ENCODE measurements at regions not wholly inside any gene's neighbourhood (a gene's known extent, or its start where the extent isn't known, plus 50 kb on each side); places are given as distances from the start of the nearest gene placed in this dataset.

GRCh38 chr4:138561906-138562305 is 319.8 kb upstream of the SLC7A11 start:
- no peak for DNase-seq (ENCODE audit: low spot score)

GRCh38 chr4:138561276-138561880 is 319.2 kb upstream of the SLC7A11 start:
- no peak for DNase-seq (ENCODE audit: low spot score)

DNA sequence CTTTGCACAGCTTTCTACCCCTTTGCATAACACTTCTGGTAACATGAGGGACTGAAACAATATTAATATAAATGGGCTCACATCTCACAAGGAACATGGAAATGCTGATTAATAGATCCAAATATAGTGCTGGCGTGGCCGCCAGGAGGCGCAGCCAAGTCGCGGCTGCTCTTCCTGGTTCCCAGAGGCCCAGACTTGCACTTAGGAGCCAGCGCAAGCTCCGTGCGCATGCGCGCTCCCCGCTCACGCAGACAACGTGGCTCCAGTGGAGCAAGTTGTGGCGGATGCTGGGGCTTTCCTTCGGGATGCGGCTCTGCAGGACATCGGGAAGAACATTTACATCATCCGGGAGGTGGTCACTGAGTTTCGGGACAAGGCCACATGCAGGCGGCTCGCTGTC is 318.3 kb upstream of the SLC7A11 start:
- no peak for DNase-seq (ENCODE audit: low spot score)

DNA sequence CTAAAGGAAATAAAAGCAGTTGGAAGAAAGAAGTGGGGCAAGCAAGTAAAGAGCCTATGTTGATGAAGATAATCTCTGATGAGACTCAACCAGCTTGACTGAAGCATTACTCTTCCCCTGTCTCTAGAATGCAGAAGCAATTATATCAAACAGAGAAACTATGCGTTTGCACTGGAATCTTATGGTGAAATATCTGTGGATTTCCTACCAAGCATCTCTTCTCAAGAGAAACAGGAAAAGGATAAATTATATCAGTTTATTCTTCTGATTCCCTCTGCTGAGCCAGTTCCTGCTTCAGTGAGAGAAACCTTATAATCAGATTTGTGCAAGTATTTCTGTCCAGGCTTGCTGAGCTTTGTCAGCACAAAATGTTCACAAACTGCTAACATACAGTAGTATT is 316.7 kb upstream of the SLC7A11 start:
- no peak for DNase-seq (ENCODE audit: low spot score)

DNA sequence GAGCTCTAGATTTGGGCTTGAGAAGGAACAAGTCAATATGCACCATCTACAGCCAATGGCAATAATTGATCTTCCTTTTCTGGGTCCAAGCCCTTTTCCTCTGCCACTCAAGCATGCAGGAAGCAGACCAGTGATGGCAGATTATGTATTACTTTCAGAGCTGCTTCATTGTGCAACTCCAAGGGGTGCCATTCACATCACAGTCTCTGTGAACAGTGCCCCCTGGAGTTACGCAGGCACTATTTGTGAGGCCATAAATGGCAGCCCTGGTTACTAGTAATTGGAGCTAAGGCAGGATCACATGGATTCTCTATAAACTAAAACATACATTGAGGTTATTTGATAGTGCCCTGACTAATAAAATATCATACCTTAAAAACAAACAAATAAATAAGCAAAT is 313.4 kb upstream of the SLC7A11 start:
- no peak for DNase-seq (ENCODE audit: low spot score)

DNA sequence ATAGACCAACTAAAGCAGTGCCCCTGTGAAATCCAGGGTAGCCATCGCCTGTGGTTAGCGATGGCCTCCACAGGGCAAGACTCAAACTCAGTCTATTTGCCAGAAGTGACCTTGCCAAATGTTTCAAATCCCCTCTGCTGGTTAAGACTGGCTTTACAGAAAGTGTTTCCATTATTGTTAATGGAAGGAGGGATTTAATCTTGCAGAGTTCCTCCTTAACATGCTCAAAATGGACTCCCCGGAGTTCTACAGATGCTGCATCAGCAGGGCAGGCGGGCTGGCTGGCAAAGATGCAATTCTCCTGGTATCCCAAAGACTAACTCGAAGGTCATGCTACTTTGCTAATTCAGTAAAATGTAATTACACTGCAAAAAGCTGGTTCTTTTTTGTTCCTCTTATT is 313.0 kb upstream of the SLC7A11 start:
- DNase-seq (ENCODE audit: low spot score) = no peak

DNA sequence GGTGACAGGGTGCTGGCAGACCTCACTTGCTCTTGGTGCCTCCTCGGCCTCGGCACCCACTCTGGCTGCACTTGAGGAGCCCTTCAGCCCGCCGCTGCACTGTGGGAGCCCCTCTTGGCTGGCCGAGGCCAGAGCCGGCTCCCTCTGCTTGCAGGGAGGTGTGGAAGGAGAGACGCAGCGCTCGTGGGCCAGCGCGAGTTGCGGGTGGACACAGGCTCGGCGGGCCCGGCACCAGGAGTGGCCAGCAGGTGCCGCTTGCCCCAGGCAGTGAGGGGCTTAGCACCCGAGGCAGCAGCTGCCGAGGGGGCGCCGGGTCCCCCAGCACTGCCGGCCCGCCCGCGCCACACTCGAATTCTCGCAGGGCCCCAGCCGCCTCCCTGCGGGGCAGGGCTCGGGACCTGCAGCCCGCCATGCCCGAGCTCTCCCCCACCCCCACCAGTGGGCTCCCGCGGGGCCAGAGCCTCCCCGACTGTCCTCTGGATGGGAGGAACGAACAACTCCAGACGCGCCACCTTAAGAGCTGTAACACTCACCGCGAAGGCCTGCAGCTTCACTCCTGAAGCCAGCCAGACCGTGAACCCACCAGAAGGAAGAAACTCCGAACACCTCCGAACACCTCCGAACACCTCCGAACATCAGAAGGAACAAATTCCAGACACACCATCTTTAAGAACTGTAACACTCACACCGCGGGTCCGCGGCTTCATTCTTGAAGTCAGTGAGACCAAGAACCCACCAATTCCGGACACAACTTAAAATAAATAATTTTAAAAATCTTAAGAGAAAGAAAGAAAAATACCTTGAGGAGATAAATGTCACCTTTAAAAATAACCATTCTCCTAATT is 311.1 kb upstream of the SLC7A11 start:
- DNase-seq (ENCODE audit: low spot score) = no peak

DNA sequence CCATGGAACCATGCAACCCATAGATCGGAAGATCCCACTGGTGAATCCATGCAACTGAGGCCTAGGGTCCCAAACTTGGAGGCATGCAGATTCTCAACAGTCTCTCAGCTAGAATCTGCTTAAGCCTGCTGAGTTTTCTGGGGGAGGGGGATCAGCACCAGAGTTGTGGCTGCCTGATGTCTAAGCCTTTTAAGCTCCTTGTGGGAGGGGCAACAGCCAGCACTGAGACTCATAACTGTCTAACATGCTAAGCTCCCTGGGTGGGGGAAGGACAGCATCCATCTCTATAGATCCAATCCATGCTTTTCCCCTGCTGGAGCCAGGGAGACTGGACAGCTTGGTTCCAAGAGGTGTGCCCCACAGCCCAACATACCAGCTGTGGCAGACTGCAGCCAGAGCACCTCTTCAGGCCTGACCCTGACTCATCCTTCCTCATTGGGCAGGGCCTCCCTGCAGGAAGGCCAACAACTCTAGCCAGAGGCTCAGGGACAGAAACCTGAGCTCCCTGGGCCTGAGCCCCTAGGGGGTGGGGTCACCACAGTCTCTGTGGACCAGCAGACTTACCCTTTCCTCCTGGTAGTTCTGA is 300.1 kb upstream of the SLC7A11 start:
- no peak for DNase-seq (ENCODE audit: low spot score)

- no peak for DNase-seq (ENCODE audit: low spot score)
Observed at GRCh38 chr4:138540056-138540800, 298.1 kb upstream of the SLC7A11 start.

DNA sequence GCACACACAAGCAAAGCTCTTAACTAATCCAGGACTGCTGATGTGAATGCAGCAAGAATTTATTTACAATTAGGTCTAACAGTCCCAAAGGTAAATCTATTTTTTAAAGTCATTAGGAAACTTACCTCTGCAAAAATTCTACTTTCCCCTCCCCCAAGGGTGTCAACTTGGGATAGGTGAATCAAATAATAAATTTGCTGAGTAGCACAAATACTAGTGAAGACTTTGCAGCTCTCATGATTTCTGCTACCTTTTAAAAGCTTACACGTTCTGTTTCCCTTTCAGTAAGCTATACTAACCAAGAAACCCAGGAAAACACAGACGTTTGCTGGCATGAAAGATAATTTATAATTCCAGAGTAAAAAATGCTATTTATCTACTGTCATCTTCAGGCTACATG is 296.6 kb upstream of the SLC7A11 start:
- no peak for DNase-seq (ENCODE audit: low spot score)

GRCh38 chr4:138537731-138538490 is 295.8 kb upstream of the SLC7A11 start:
- no peak for DNase-seq (ENCODE audit: low spot score)

GRCh38 chr4:138535316-138535715 is 293.2 kb upstream of the SLC7A11 start:
- no peak for DNase-seq (ENCODE audit: low spot score)

DNA sequence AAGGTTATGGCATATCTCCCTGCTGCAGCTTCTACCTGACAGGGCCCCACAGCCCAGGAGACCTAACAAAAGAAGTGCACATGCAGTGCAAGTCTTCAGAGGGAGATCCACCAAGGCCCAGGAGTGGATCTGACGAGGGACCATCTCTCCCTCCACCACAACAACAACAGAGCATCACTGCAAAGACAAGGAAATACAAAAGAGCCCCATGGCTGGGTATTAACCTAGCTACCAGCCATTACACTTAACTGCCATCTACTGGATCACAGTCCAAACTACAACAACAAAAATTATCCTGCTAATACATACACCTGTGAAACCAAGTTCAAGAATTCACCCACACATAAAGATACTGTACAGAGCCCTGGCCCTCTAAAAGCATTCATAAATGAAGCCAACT is 280.2 kb upstream of the SLC7A11 start:
- peak; percentile 41 for DNase-seq (ENCODE audit: low spot score)

DNA sequence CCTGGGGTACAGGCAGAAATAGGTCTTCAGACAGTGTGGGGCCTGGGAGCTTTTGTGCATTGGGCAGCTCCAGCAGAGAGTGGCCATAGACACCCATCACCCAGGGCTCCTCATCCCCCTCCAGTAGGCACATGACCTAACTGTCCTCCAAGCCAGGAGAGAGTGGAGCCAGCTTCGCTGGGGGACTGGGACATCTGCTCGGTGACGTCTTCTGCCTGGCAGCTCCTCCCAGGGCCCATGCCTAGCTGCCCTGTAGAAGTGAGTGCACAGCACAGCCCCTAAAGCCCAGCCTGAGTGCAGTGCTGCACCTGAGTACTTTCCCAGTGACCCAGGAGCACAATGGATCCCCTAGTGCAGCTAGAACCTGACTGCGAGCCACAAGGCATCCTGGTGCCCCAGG is 279.7 kb upstream of the SLC7A11 start:
- DNase-seq (ENCODE audit: low spot score) = no peak

DNA sequence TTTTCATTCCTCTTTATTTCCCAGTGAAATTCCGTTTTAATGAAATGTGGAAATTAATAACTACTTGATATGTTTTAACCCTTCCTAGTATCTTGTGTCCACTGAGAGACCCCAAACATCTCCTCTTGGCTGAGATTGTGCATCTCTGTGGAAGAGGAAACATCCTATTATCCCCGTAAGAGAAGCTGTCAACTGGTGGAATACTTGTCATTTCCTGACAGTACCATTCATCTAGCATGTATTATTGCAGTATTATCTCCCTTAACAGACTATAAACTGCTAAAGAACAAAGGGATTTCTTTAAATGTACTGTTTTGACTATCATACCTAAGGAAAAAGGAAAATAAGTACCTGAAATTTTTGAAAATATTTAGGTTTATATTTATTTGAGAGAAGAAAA is 277.3 kb upstream of the SLC7A11 start:
- no peak for DNase-seq (ENCODE audit: low spot score)

DNA sequence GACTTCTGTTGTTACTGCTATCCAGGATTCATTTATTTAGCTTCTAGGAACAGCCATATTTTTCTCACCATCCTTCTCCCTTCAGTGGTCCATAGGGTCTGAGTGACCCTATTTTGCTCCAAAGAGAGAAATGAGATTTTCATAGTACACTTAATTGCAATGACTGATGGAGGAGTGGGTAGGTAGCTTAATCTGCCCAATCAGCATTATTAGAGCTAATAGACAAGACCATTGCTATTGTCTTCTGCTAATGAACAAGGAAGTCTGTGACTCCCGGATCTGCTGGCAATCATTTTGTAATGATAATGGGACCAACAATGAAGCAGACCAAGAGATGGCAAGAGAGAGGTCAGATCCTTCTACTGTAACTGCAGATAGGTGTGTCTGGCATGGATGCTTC is 271.4 kb upstream of the SLC7A11 start:
- DNase-seq (ENCODE audit: low spot score) = no peak

DNA sequence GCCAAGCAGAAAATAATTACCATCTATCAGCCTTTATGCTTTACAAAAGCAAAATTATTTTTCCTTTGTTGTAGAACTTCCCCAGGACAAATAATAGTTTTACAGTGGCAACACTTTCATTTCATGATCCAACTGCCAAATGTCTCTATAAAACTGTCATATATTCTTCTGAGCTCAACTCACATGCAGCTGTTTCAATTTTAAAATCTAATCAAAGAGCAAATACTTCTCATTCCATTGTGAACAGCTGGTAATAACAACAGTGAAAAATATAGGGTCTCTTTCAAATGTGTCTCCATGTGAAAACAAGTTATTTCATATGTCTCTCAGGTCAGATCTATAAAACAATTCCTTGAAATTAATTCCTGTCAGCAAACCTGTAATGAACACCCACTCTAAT is 270.6 kb upstream of the SLC7A11 start:
- no peak for DNase-seq (ENCODE audit: low spot score)

DNA sequence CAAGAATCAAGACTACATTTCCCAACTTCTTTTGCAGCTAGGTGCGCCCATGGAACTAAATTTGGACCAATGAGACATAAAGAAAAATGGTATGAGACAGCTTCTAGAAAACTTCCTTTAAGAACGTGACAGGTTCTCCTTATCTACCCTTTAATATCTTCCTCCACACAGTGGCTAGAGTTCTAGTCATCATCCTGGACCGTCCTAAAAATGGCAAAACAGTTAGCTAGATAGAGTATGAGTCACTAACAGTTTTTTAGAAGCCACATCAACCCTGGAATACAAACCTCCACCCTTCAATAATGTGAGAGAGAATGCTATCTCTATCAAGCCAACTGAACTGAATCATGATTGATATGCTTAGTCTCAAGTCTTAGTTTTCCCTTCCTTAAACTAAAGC is 267.9 kb upstream of the SLC7A11 start:
- peak; percentile 30 for DNase-seq (ENCODE audit: low spot score)

- no peak for DNase-seq (ENCODE audit: low spot score)
Observed at GRCh38 chr4:138509346-138509745, 267.2 kb upstream of the SLC7A11 start.

DNA sequence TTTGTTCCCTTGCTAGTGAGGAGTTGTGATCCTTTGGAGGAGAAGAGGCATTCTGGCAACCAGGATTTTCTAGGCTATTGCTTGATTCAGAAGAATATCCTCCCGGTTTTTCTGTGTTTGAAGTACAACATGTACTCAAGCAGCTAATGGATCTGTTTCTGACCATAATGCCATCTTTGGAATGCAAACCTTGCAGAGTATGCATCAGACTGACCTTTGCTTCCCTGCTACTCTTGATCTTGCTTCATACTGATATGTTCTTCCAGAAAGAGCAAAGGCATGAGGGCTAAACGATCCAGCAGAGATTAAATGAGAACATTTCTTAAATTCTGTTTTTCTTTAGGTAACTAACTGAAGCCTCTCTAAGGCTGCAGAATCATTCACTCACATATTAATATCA is 265.4 kb upstream of the SLC7A11 start:
- DNase-seq (ENCODE audit: low spot score) = peak; percentile 45

GRCh38 chr4:138501614-138502013 is 259.5 kb upstream of the SLC7A11 start:
- no peak for DNase-seq (ENCODE audit: low spot score)

DNA sequence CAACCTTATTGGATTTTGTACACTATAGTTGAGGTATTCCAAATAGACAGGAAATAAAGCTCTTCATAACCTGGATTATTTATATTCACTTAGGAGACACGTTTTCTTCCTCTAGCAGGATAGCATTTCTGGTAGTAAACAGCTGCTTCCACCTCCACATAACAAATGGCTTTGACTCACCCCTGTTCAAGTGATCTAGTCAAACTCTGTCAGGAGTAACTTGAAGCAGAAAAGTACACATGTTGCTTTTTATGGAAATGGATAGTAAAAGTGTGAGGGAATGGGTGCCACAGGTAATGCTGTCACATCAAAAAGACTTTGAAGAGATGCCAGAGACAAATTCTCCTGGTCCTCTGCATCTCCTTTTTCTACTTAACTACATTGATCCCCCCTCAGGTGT is 258.7 kb upstream of the SLC7A11 start:
- DNase-seq (ENCODE audit: low spot score) = no peak
